Breast epithelium (tissue), 4 donors: ENCODE measurements at regions not wholly inside any gene's neighbourhood (a gene's known extent, or its start where the extent isn't known, plus 50 kb on each side); places are given as distances from the start of the nearest gene placed in this dataset.

Experiments used
- DNase-seq, 2 donors: peaks; one replicate each; pipeline ENCODE4 v3.0.0-alpha.2; 2019; ENCODE audit warnings: low spot score in 2 of 2
- H3K27ac ChIP-seq, 2 donors: fragments of 200-600 bp; sonication (generic) in 1 of 2; one replicate each; pipeline ENCODE4 v1.5.1; 2016 to 2019; ENCODE audit warnings: mild to moderate bottlenecking in 1 of 2
- H3K27me3 ChIP-seq, 2 donors: fragments of 200-600 bp; sonication (generic) in 1 of 2; one replicate each; pipeline versions ENCODE4 v1.5.1 to v1.6.0; 2017 to 2019; ENCODE audit warnings: control low read depth in 1 of 2, mild to moderate bottlenecking in 1 of 2
- H3K36me3 ChIP-seq: fragments of 200-600 bp; one replicate; pipeline ENCODE4 v1.5.1; 2019
- H3K4me1 ChIP-seq, 2 donors: fragments of 200-600 bp; sonication (generic); one replicate each; pipeline ENCODE4 v1.5.1; 2016 to 2019; ENCODE audit warnings: control low read depth in 1 of 2
- H3K4me3 ChIP-seq, 3 donors: fragments of 200-600 bp; sonication (generic); 1 replicate in 2 of 3; 2 replicates in 1 of 3; pipeline ENCODE4 v1.5.1; 2016 to 2019; ENCODE audit warnings: mild to moderate bottlenecking in 3 of 3, moderate library complexity in 2 of 3
- H3K9me3 ChIP-seq, 2 donors: fragments of 200-600 bp; sonication (generic) in 1 of 2; one replicate each; pipeline ENCODE4 v1.5.1; 2016 to 2019; ENCODE audit warnings: control low read depth in 1 of 2
- CTCF ChIP-seq, 3 donors: fragments of 450-650 bp; IDR thresholded peaks; one replicate each; pipeline ENCODE4 v1.5.1; 2016 to 2017; ENCODE audit warnings: antibody characterized with exemption in 3 of 3, mild to moderate bottlenecking in 3 of 3, moderate library complexity in 3 of 3
- POLR2A ChIP-seq: fragments of 450-650 bp; IDR thresholded peaks from one replicate; pipeline ENCODE4 v1.6.1; 2016; ENCODE audit warnings: antibody characterized with exemption, mild to moderate bottlenecking, moderate library complexity
- POLR2AphosphoS5 ChIP-seq, 3 donors: sonication (generic); formaldehyde crosslinking; IDR thresholded peaks; one replicate each; pipeline ENCODE4 v1.6.1; 2017; ENCODE audit warnings: antibody characterized with exemption in 3 of 3
- intact Hi-C: fragments of 100-400 bp; cut with DNase I; formaldehyde crosslinking; loops from one replicate; pipeline ENCODE4 v1.15.1; 2023; ENCODE audit warnings: low total_unique reads

- H3K27me3 ChIP-seq, result no peaks in the 10 kb centered on the region
- no peaks in the 10 kb centered on the region for H3K36me3 ChIP-seq
- no peak overlapping the region for H3K4me3 ChIP-seq
- no peak overlapping the region for H3K27ac ChIP-seq
- intact Hi-C loops, result no loop called here
- no peaks in the 10 kb centered on the region for H3K4me1 ChIP-seq
- no peaks in the 10 kb centered on the region for H3K9me3 ChIP-seq
- TF ChIP-seq POLR2A (no peak), CTCF (IDR thresholded peaks at IDR 0.05) (no peak), POLR2AphosphoS5 (IDR thresholded peaks at IDR 0.05) (no peak)
- no peak for DNase-seq
These were observed 673.4 kb downstream of the MECOM start for GRCh38 chr3:168990134-168990533.

GRCh38 chr3:168989396-168989795, 674.1 kb downstream of the MECOM start:
- intact Hi-C loops, result no loop called here
- Histone ChIP-seq H3K4me3 (no peak overlapping the region), H3K36me3 (no peaks in the 10 kb centered on the region), H3K27me3 (no peaks in the 10 kb centered on the region), H3K4me1 (no peaks in the 10 kb centered on the region), H3K27ac (peak overlapping the region in 1 of 2 donors; percentile 34), H3K9me3 (no peaks in the 10 kb centered on the region)
- DNase-seq, result peak in 1 of 2 donors; percentile 87
- no peak for TF ChIP-seq POLR2A
- peak in 1 of 3 donors; percentile 21 for TF ChIP-seq POLR2AphosphoS5 (IDR thresholded peaks at IDR 0.05)
- TF ChIP-seq CTCF (IDR thresholded peaks at IDR 0.05), result no peak

GRCh38 chr3:168988853-168989252, 674.7 kb downstream of the MECOM start:
- no peaks in the 10 kb centered on the region for H3K36me3 ChIP-seq
- no peaks in the 10 kb centered on the region for H3K27me3 ChIP-seq
- DNase-seq, result no peak
- no peak overlapping the region for H3K4me3 ChIP-seq
- intact Hi-C loops, result no loop called here
- peak overlapping the region in 1 of 2 donors; percentile 34 for H3K27ac ChIP-seq
- TF ChIP-seq POLR2AphosphoS5 (IDR thresholded peaks at IDR 0.05) (no peak), CTCF (IDR thresholded peaks at IDR 0.05) (no peak), POLR2A (no peak)
- no peaks in the 10 kb centered on the region for H3K4me1 ChIP-seq
- no peaks in the 10 kb centered on the region for H3K9me3 ChIP-seq

GRCh38 chr3:168984872-168985271, 678.6 kb downstream of the MECOM start:
- Histone ChIP-seq H3K36me3 (no peaks in the 10 kb centered on the region), H3K27ac (no peak overlapping the region), H3K27me3 (no peaks in the 10 kb centered on the region), H3K9me3 (no peaks in the 10 kb centered on the region), H3K4me3 (no peak overlapping the region), H3K4me1 (no peaks in the 10 kb centered on the region)
- TF ChIP-seq POLR2AphosphoS5 (IDR thresholded peaks at IDR 0.05), result no peak
- no peak for TF ChIP-seq POLR2A
- TF ChIP-seq CTCF (IDR thresholded peaks at IDR 0.05), result no peak
- intact Hi-C loops, result no loop called here
- no peak for DNase-seq

- Histone ChIP-seq H3K9me3 (no peaks in the 10 kb centered on the region), H3K4me3 (no peak overlapping the region), H3K27me3 (no peaks in the 10 kb centered on the region), H3K36me3 (no peaks in the 10 kb centered on the region), H3K4me1 (no peaks in the 10 kb centered on the region), H3K27ac (no peak overlapping the region)
- no peak for TF ChIP-seq POLR2A
- no peak for TF ChIP-seq CTCF (IDR thresholded peaks at IDR 0.05)
- no peak for TF ChIP-seq POLR2AphosphoS5 (IDR thresholded peaks at IDR 0.05)
- no peak for DNase-seq
- intact Hi-C loops, result no loop called here
These were observed 680.5 kb downstream of the MECOM start for GRCh38 chr3:168983046-168983445.
